T-helper 2 cell treated with Interferon-gamma antibody and Interleukin-4, amounts not matched to agents 5 μg/mL and 100 μg/mL, for 36 hours (primary cell): ENCODE measurements at regions not wholly inside any gene's neighbourhood (a gene's known extent, or its start where the extent isn't known, plus 50 kb on each side); places are given as distances from the start of the nearest gene placed in this dataset.
"Not testable (repeated sequence)": the region's sequence is repeated elsewhere in the genome, so short reads cannot be mapped to it uniquely, and the experiment has no call there.

ENCODE experiments used
- DNase-seq: peaks from one replicate; pipeline ENCODE4 v3.0.0; 2021; ENCODE audit warnings: low spot score
- H3K27ac Mint-ChIP-seq: one replicate; pipeline ENCODE4 v1.8.0; 2021; ENCODE audit warnings: mild to moderate bottlenecking, mixed read lengths
- H3K27me3 Mint-ChIP-seq: one replicate; pipeline ENCODE4 v1.8.0; 2021; ENCODE audit warnings: low read depth, mixed read lengths
- H3K36me3 Mint-ChIP-seq: one replicate; pipeline ENCODE4 v1.8.0; 2021; ENCODE audit warnings: low read depth, mixed read lengths
- H3K4me1 Mint-ChIP-seq: one replicate; pipeline ENCODE4 v1.8.0; 2021; ENCODE audit warnings: low read depth, mixed read lengths
- H3K4me3 Mint-ChIP-seq: one replicate; pipeline ENCODE4 v1.8.0; 2022; ENCODE audit warnings: mild to moderate bottlenecking, moderate library complexity, mixed read lengths
- H3K9me3 Mint-ChIP-seq: one replicate; pipeline ENCODE4 v1.8.0; 2021; ENCODE audit warnings: mixed read lengths

DNA sequence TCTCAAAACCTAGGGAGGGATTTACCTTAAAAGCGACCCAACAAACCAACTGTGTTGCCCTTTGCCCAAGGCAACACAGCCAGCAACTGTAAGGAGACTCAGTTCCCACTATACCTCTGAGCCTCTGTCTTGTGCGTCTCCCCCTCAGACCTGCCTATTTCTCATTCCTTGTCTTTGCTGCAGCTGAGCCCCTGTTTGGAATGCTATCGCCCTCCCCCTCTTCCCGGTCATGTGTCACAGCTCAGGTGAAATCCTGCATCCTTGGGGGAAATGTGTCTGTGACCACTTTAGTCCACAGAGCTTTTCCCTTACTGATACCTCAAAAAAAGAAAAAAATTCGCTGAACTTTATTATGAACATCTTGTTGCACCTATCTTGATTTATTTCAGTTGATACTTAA lies 52.0 kb upstream of the LRIG1 start:
- Mint-ChIP-seq H3K27me3 (peaks cover 3% of the 10 kb centered on the region), H3K36me3 (no peaks in the 10 kb centered on the region), H3K27ac (no peak overlapping the region), H3K4me1 (peaks cover 4% of the 10 kb centered on the region), H3K4me3 (no peak overlapping the region), H3K9me3 (peaks cover 3% of the 10 kb centered on the region)
- no peak for DNase-seq

DNA sequence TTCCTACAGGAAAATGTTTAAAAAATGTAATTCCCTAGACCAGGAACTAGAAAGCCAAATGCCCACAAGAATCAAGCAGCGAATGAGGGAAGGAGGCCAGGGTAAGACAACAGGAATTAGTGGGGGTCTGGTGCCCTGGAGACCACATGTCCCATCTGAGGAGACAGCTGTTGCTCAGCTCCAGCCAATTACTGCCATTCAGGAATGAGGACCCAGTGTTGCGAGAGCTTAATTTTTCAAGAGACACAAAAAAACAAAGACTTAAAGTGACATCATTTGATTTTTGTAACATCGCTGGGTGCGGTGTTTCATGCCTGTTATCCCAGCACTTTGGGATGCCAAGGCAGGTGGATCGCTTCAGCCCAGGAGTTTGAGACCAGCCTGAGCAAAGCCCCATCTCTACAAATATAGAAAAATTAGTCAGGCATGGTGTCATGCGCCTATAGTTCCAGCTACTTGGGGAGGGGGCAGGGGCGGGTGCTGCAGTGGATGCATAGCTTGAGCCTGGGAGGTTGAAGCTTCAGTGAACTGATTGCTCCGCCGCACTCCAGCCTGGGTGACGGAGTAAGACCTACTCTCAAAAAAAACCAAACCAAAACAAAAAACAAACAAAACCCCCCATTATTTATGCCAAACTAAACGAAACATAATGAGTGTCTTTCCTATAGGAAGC lies 52.8 kb upstream of the LRIG1 start:
- no peak for DNase-seq
- H3K4me1 Mint-ChIP-seq, result peaks cover 4% of the 10 kb centered on the region
- H3K4me3 Mint-ChIP-seq, result no peak overlapping the region
- H3K9me3 Mint-ChIP-seq, result peaks cover 4% of the 10 kb centered on the region
- H3K27ac Mint-ChIP-seq, result no peak overlapping the region
- H3K27me3 Mint-ChIP-seq, result peaks cover 3% of the 10 kb centered on the region
- H3K36me3 Mint-ChIP-seq, result no peaks in the 10 kb centered on the region

DNA sequence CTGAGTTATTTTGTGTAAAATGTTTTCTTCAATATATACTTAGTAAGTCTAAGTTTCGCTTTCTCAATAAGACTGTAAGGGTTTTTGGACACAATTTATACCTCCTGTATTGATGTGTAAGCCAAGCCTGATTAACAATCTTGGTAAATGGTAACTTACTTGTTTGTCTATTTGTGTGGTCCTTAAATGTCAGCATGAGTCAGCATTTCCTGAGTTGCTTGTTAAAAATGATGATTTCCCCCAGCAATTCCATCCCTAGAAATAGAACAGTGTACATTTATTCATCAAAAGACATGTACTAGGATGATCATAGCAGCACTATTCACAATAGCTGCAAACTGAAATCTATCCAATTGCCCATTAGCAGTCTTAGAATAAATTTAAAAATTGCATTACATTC lies 53.4 kb upstream of the LRIG1 start:
- Mint-ChIP-seq H3K4me1 (peaks cover 4% of the 10 kb centered on the region), H3K4me3 (no peak overlapping the region), H3K9me3 (peaks cover 6% of the 10 kb centered on the region), H3K27me3 (peaks cover 3% of the 10 kb centered on the region), H3K27ac (no peak overlapping the region), H3K36me3 (no peaks in the 10 kb centered on the region)
- no peak for DNase-seq

DNA sequence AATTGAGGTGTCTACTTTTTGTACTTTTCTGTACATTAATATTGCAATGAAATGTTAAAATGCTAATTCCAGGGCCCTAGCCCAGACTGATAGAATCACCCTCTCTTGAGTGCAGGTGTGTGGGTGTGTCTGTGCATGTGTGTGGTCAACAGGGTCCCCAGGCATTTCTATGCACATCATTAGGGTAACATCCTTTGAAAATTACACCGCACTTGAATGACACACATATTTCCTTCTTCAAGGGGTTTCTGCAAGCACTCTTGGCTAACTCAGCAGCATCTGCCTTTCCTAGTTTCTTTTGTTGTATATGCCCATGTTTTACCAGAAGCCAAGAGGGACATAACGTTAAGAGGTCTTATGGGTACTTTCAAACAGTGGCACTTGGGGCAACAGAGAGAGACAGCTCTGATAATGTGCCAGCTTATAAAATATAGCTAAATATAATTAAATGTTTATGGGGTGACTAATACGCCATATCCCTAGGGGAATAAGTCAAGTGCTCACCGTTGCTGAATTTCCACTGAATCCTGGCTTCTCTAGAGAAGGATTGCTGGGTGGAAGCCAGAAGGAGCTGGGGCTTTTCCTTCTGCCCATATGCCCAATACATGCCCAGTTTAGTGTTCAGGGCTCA lies 54.5 kb upstream of the LRIG1 start:
- Mint-ChIP-seq H3K4me1 (peaks cover 4% of the 10 kb centered on the region), H3K9me3 (peaks cover 11% of the 10 kb centered on the region), H3K27me3 (peaks cover 3% of the 10 kb centered on the region), H3K4me3 (no peak overlapping the region), H3K27ac (no peak overlapping the region), H3K36me3 (no peaks in the 10 kb centered on the region)
- no peak for DNase-seq

DNA sequence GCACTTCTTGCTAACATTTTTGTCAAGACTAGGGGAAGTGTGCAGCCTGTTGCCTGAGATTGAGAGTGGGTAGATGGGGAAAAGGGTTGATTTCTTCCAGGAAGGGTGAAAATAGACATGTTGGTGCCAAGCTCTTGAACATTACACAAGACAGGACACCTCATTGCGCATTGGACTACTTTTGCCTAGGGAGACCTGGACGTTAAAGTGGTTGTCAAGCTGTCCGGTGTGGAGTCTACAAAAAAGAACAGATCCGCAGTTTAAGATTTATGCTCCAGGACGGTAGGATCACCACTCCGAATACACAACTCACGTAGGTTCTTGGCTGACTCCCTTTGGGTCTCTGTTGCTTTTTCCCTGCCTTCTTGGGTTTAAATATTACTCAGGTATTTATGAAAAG lies 56.3 kb upstream of the LRIG1 start:
- no peaks in the 10 kb centered on the region for H3K36me3 Mint-ChIP-seq
- H3K9me3 Mint-ChIP-seq, result peaks cover 15% of the 10 kb centered on the region

DNA sequence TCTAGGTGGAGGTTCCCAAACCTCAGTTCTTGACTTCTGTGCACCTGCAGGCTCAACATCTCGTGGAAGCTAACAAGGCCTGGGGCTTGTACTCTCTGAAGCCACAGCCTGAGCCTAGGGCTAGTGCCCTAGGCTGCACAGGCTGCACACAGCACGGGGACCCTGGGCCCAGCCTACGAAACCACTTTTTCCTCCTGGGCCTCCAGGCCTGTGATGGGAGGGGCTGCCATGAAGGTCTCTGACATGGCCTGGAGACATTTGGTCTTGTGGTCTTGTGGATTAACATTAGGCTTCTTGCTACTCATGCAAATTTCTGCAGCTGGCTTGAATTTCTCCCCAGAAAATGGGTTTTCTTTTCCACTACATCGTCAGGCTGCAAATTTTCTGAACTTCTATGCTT lies 59.1 kb upstream of the LRIG1 start:
- not testable (repeated sequence) for H3K27me3 Mint-ChIP-seq, H3K4me1 Mint-ChIP-seq, DNase-seq, H3K36me3 Mint-ChIP-seq, H3K4me3 Mint-ChIP-seq, H3K27ac Mint-ChIP-seq
- peaks cover 15% of the 10 kb centered on the region for H3K9me3 Mint-ChIP-seq

More for the DNA sequence above, 56.3 kb upstream of the LRIG1 start:
- H3K27ac Mint-ChIP-seq, result no peak overlapping the region
- H3K4me3 Mint-ChIP-seq, result no peak overlapping the region
- H3K27me3 Mint-ChIP-seq, result peaks cover 3% of the 10 kb centered on the region
- DNase-seq, result no peak
- H3K4me1 Mint-ChIP-seq, result peaks cover 4% of the 10 kb centered on the region

DNA sequence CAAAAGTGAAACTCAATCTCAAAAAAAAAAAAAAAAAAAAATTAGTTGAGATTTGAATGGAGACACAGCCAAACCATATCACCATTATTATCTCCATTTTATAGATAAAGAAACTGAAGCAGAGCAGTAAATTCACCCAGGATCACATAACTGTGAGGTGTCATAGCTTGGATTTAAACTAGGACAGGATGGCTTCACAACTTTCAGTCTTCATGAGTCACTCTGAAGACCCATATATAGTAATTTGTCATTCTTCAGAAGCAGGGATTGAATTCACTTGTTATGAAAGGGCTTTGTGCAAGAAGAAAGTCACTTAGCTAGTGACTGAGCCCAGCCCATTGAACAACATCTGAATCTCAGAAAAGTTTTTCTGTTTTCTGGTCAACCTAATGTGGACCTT lies 60.5 kb upstream of the LRIG1 start:
- H3K27ac Mint-ChIP-seq, result no peak overlapping the region
- no peak overlapping the region for H3K4me3 Mint-ChIP-seq
- no peaks in the 10 kb centered on the region for H3K27me3 Mint-ChIP-seq
- DNase-seq, result no peak
- peaks cover 15% of the 10 kb centered on the region for H3K9me3 Mint-ChIP-seq
- no peaks in the 10 kb centered on the region for H3K4me1 Mint-ChIP-seq
- no peaks in the 10 kb centered on the region for H3K36me3 Mint-ChIP-seq

DNA sequence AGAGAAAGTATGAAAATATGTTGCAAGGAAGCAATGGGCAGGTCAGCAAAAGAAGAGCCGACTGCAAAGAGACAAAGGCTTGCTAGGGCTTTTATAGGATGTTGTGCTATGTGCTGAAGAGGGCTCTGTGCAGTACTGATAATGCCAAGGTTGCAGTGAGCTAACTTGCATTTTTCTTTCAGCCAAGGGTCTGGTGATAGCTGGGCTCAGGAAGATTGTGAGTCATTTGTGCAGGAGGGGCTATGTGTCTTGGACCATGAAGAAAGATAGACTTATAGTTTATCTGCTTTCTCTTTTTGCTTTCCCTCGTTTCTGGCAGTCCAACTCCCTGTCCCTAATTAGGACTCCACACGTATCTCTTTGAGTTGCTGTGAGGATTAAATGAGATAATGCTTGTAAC lies 64.5 kb upstream of the LRIG1 start:
- no peak overlapping the region for H3K4me3 Mint-ChIP-seq
- H3K27ac Mint-ChIP-seq, result no peak overlapping the region
- H3K9me3 Mint-ChIP-seq, result peaks cover 4% of the 10 kb centered on the region
- no peaks in the 10 kb centered on the region for H3K4me1 Mint-ChIP-seq
- no peak for DNase-seq
- H3K27me3 Mint-ChIP-seq, result peaks cover 3% of the 10 kb centered on the region
- H3K36me3 Mint-ChIP-seq, result no peaks in the 10 kb centered on the region

DNA sequence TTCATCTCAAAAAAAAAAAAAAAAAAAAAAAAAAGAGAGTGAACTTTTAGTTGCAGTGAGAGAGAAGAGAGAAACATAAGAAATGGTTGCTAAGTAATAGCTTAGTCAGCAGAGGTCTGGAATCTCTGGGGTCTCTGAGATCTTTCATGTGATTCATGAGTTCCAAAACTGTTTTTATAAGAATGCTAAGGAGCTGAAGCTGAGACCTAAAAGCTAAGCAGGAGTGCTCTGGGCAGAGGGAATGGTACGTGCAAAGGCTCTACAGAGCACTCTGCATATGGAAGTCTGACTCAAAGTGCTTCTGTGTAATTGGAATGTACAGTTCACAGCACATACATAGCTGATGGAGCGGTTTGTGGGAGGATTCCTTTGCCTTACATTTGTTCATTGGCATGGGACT lies 66.3 kb upstream of the LRIG1 start:
- H3K9me3 Mint-ChIP-seq, result no peaks in the 10 kb centered on the region
- no peaks in the 10 kb centered on the region for H3K36me3 Mint-ChIP-seq
- H3K27me3 Mint-ChIP-seq, result peaks cover 3% of the 10 kb centered on the region
- DNase-seq, result no peak
- H3K27ac Mint-ChIP-seq, result no peak overlapping the region
- no peaks in the 10 kb centered on the region for H3K4me1 Mint-ChIP-seq
- no peak overlapping the region for H3K4me3 Mint-ChIP-seq

DNA sequence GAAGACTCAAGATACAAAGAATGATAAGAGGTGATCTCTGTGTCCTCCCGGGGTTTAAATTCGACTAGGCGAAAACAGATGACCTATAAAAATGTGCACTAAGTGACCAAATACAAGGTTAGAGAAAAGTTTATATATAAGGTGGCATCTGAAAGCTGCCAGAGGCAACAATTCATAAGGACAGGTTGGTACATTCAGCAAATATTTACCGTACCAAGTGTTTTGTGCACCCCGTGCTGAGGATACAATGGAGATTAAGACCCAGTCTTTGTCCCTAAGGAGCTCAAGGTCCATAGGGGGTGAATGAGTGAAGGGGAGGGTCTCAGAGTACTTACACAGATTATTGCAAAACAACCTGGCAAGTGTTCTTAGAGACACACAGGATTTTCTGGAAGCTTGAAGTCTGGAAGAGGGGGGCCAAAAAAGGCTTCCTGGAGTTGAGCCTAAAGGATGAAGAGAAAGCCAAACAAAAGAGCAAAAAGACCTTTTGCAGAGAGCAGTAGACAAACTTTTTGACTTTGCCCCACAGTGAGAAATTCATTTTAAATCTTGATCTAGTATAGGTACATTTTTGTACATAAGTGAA lies 71.4 kb upstream of the LRIG1 start:
- Mint-ChIP-seq H3K36me3 (no peaks in the 10 kb centered on the region), H3K9me3 (no peaks in the 10 kb centered on the region), H3K27me3 (peaks cover 8% of the 10 kb centered on the region), H3K4me3 (no peak overlapping the region), H3K4me1 (peaks cover 3% of the 10 kb centered on the region), H3K27ac (no peak overlapping the region)
- no peak for DNase-seq

DNA sequence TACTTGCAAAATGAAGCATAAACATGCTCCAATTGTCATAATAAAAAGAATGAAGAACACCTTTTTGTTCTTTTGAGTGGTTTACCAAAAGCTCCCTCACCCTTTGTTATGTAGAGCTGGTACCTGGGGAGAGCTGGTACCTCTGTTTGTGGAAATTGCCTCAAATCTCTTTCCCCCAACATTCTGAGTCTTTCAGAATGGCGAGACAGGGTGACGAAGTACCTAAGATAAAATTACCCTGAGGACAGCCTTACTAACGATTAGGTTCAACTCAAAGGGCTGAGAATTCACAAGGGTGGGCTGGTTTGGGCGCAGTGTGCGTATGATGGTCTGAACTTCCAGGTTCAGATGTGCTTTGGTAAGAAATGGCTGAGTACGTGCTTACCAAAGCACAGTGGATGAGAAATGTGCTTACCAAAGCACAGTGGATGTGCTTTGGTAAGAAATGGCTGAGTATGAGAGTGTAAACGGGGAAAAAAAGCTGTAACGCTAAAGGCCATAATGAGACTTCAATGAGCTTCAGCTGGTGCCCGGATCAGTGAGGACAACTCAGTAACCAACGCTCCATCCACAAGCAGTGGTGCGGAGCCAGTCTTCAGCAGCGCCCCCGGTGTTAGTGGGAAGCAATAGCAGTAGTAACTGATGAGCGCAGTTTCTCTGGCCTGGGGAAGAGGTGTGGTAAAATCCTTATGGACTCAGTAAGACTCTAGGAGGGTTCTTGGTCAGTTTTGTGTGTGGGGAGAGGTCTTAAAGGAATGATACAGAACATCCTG lies 72.3 kb upstream of the LRIG1 start:
- DNase-seq, result no peak
- H3K4me3 Mint-ChIP-seq, result no peak overlapping the region
- no peaks in the 10 kb centered on the region for H3K9me3 Mint-ChIP-seq
- no peak overlapping the region for H3K27ac Mint-ChIP-seq
- peaks cover 3% of the 10 kb centered on the region for H3K4me1 Mint-ChIP-seq
- H3K27me3 Mint-ChIP-seq, result peaks cover 8% of the 10 kb centered on the region
- H3K36me3 Mint-ChIP-seq, result no peaks in the 10 kb centered on the region

DNA sequence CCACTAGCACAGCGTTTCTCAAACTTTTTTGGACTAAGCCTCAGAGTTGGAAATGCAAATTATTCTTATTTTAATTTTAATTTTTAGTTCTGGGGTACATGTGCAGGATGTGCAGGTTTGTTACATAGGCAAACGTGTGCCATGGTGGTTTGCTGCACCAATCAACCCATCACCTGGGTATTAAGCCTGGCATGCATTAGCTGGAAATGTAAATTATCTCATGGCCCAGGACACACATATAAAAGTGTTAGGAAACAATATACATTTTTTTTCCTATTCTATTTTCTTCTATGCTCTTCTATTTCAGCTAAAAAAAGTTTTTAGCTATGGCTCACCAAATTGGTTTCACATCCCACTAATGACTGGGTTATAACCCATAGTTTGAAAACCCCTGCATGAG lies 73.3 kb upstream of the LRIG1 start:
- Mint-ChIP-seq H3K4me1 (peaks cover 3% of the 10 kb centered on the region), H3K4me3 (no peak overlapping the region), H3K9me3 (no peaks in the 10 kb centered on the region), H3K36me3 (no peaks in the 10 kb centered on the region), H3K27ac (no peak overlapping the region), H3K27me3 (peaks cover 14% of the 10 kb centered on the region)
- no peak for DNase-seq

DNA sequence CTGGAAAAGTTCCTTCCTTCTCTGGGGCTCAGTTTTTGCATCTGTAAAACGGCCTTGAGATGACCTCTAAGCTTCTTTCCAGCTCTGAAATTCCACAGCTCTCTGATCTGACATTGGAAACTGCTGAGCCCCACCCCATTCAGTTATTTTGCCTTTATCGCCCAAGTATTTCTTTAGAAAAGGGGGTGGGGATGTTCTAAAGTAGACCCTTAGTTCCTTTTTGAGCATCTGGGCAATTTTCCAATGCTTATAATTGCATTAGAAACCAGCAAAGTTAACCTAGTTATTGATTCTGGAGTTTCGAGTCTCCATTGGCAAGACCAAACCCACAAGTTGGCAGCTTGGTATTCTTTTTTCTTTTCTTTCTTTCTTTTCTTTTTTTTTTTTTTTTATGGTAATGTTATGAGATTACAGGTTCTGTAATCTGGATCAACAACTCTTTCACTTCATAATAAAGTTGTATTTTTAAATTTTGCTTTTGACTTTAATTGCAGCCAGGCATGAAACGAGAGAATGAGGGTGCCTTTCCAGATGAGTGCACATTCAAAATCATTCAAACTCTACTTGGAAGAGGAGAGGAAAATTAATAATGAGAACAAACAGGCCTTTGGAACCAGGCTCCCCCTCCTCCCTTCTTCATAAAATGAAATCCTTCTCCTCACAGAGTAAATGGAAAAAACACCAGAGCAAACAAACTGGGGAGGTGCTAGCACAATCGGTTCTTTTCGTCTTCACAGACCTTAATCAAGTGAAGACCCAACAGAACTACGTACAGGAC lies 76.8 kb upstream of the LRIG1 start:
- Mint-ChIP-seq H3K27ac (no peak overlapping the region), H3K9me3 (no peaks in the 10 kb centered on the region), H3K4me1 (peaks cover 3% of the 10 kb centered on the region), H3K4me3 (no peak overlapping the region), H3K27me3 (peaks cover 17% of the 10 kb centered on the region), H3K36me3 (no peaks in the 10 kb centered on the region)
- DNase-seq, result no peak
